Duodenal mucosa (tissue), 2 donors: ENCODE measurements at regions not wholly inside any gene's neighbourhood (a gene's known extent, or its start where the extent isn't known, plus 50 kb on each side); places are given as distances from the start of the nearest gene placed in this dataset.
A peak's percentile ranks its signal among the peaks of the same experiment; 100 is the strongest.
"Not testable (repeated sequence)": the region's sequence is repeated elsewhere in the genome, so short reads cannot be mapped to it uniquely, and the experiment has no call there.

Source experiments
- H3K27ac ChIP-seq: one replicate; pipeline ENCODE4 v1.7.0; 2013; ENCODE audit warnings: low read depth, low read length
- H3K27me3 ChIP-seq, 2 donors: one replicate each; pipeline ENCODE4 v1.7.0; 2013; ENCODE audit warnings: low read length in 2 of 2, control low read depth in 1 of 2; ENCODE audit not compliant: insufficient read depth in 2 of 2, control insufficient read depth in 1 of 2
- H3K36me3 ChIP-seq, 2 donors: one replicate each; pipeline ENCODE4 v1.7.0; 2013; ENCODE audit warnings: low read length in 2 of 2, control low read depth in 1 of 2; ENCODE audit not compliant: insufficient read depth in 2 of 2, control insufficient read depth in 1 of 2
- H3K4me1 ChIP-seq, 2 donors: one replicate each; pipeline ENCODE4 v1.7.0; 2013; ENCODE audit warnings: low read length in 2 of 2, control low read depth in 1 of 2; ENCODE audit not compliant: insufficient read depth in 2 of 2, control insufficient read depth in 1 of 2
- H3K4me3 ChIP-seq, 2 donors: one replicate each; pipeline ENCODE4 v1.7.0; 2013; ENCODE audit warnings: low read length in 2 of 2, low read depth in 1 of 2
- H3K9ac ChIP-seq, 2 donors: one replicate each; pipeline ENCODE4 v1.7.0; 2013; ENCODE audit warnings: low read length in 2 of 2, low read depth in 1 of 2
- H3K9me3 ChIP-seq, 2 donors: one replicate each; pipeline ENCODE4 v1.7.0; 2013; ENCODE audit warnings: low read length in 2 of 2, control low read depth in 1 of 2; ENCODE audit not compliant: control insufficient read depth in 1 of 2

- no peaks in the 10 kb centered on the region for H3K36me3 ChIP-seq
- H3K4me1 ChIP-seq, result peaks cover 17 to 30% of the 10 kb centered on the region in 2 donors
- no peaks in the 10 kb centered on the region for H3K9me3 ChIP-seq
- H3K9ac ChIP-seq, result no peak overlapping the region
- no peak overlapping the region for H3K27ac ChIP-seq
- H3K27me3 ChIP-seq, result no peaks in the 10 kb centered on the region
- no peak overlapping the region for H3K4me3 ChIP-seq
Measured at GRCh38 chr10:11691319-11691755, 50.8 kb upstream of the ECHDC3 start.

GRCh38 chr10:11689945-11690736, 52.0 kb upstream of the ECHDC3 start:
- Histone ChIP-seq H3K9ac (no peak overlapping the region), H3K27me3 (no peaks in the 10 kb centered on the region), H3K36me3 (no peaks in the 10 kb centered on the region), H3K9me3 (no peaks in the 10 kb centered on the region), H3K4me1 (peaks cover 29 to 42% of the 10 kb centered on the region in 2 donors), H3K4me3 (no peak overlapping the region), H3K27ac (no peak overlapping the region)

GRCh38 chr10:11688448-11688795, 53.8 kb upstream of the ECHDC3 start:
- not testable (repeated sequence) for H3K9me3 ChIP-seq, H3K27ac ChIP-seq, H3K36me3 ChIP-seq, H3K4me3 ChIP-seq, H3K9ac ChIP-seq, H3K27me3 ChIP-seq
- H3K4me1 ChIP-seq, result peaks cover 43 to 56% of the 10 kb centered on the region in 2 donors

- Histone ChIP-seq H3K27me3 (no peaks in the 10 kb centered on the region), H3K4me1 (peaks cover 43 to 56% of the 10 kb centered on the region in 2 donors), H3K4me3 (no peak overlapping the region), H3K9me3 (no peaks in the 10 kb centered on the region), H3K9ac (no peak overlapping the region), H3K36me3 (no peaks in the 10 kb centered on the region), H3K27ac (no peak overlapping the region)
Measured at GRCh38 chr10:11687779-11688447, 54.3 kb upstream of the ECHDC3 start.

GRCh38 chr10:11687357-11687771, 54.8 kb upstream of the ECHDC3 start:
- Histone ChIP-seq H3K27me3 (no peaks in the 10 kb centered on the region), H3K4me1 (peaks cover 43 to 56% of the 10 kb centered on the region in 2 donors), H3K9me3 (no peaks in the 10 kb centered on the region), H3K36me3 (no peaks in the 10 kb centered on the region), H3K9ac (no peak overlapping the region), H3K4me3 (no peak overlapping the region), H3K27ac (no peak overlapping the region)

GRCh38 chr10:11685787-11686218, 56.4 kb upstream of the ECHDC3 start:
- H3K27me3 ChIP-seq, result no peaks in the 10 kb centered on the region
- no peaks in the 10 kb centered on the region for H3K9me3 ChIP-seq
- no peaks in the 10 kb centered on the region for H3K36me3 ChIP-seq
- no peak overlapping the region for H3K27ac ChIP-seq
- H3K9ac ChIP-seq, result no peak overlapping the region
- peaks cover 43 to 56% of the 10 kb centered on the region in 2 donors for H3K4me1 ChIP-seq
- peak overlapping the region; percentile 23 to 59 for H3K4me3 ChIP-seq

GRCh38 chr10:11684717-11685645, 57.2 kb upstream of the ECHDC3 start:
- H3K4me3 ChIP-seq, result peak overlapping the region; percentile 59 to 62
- H3K27ac ChIP-seq, result peak overlapping the region; percentile 42
- H3K9ac ChIP-seq, result peak overlapping the region; percentile 40 to 50
- H3K4me1 ChIP-seq, result peaks cover 40 to 56% of the 10 kb centered on the region in 2 donors
- no peaks in the 10 kb centered on the region for H3K36me3 ChIP-seq
- H3K27me3 ChIP-seq, result no peaks in the 10 kb centered on the region
- H3K9me3 ChIP-seq, result no peaks in the 10 kb centered on the region

- H3K36me3 ChIP-seq, H3K9ac ChIP-seq, H3K9me3 ChIP-seq, H3K27me3 ChIP-seq, H3K27ac ChIP-seq: not testable (repeated sequence)
- Histone ChIP-seq H3K4me1 (peaks cover 35 to 51% of the 10 kb centered on the region in 2 donors), H3K4me3 (peak overlapping the region; percentile 59 to 62)
Measured at GRCh38 chr10:11684341-11684716, 57.9 kb upstream of the ECHDC3 start.

- Histone ChIP-seq H3K27me3 (no peaks in the 10 kb centered on the region), H3K36me3 (no peaks in the 10 kb centered on the region), H3K27ac (no peak overlapping the region), H3K9me3 (no peaks in the 10 kb centered on the region), H3K4me3 (peak overlapping the region in 1 of 2 donors; percentile 5), H3K4me1 (peaks cover 35 to 45% of the 10 kb centered on the region in 2 donors), H3K9ac (no peak overlapping the region)
Measured at GRCh38 chr10:11683529-11684320, 58.5 kb upstream of the ECHDC3 start.
